ENCODE measurements at regions not wholly inside any gene's neighbourhood (a gene's known extent, or its start where the extent isn't known, plus 50 kb on each side); places are given as distances from the start of the nearest gene placed in this dataset.

DNA sequence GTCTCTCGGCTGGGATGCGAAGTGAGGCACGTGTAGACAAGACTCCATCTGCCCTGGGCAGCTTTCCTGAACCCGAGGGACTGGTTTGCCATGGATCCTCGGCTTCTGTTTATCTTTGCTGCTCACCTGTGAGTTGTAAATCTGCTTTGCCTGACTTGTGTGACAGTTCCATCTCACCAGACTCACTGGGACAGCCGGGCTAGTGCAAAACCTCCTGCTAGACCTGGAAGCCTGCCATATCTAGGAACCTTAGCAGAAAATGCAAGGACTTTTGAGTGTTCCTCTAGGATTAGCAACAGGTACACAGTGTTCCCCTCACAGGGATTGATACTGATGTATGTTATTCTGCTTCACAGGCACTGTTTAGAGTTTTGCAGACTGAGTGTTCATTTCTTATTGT, 218.6 kb downstream of the URB2 start:
- TF ChIP-seq, protein P1, sequence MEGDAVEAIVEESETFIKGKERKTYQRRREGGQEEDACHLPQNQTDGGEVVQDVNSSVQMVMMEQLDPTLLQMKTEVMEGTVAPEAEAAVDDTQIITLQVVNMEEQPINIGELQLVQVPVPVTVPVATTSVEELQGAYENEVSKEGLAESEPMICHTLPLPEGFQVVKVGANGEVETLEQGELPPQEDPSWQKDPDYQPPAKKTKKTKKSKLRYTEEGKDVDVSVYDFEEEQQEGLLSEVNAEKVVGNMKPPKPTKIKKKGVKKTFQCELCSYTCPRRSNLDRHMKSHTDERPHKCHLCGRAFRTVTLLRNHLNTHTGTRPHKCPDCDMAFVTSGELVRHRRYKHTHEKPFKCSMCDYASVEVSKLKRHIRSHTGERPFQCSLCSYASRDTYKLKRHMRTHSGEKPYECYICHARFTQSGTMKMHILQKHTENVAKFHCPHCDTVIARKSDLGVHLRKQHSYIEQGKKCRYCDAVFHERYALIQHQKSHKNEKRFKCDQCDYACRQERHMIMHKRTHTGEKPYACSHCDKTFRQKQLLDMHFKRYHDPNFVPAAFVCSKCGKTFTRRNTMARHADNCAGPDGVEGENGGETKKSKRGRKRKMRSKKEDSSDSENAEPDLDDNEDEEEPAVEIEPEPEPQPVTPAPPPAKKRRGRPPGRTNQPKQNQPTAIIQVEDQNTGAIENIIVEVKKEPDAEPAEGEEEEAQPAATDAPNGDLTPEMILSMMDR (conservative IDR thresholded peaks at IDR 0.05; ENCODE audit: low read depth, low read length), result no peak
- TF ChIP-seq EZH2phosphoT487 (IDR thresholded peaks at IDR 0.05; ENCODE audit: borderline replicate concordance, low read length), result no peak
